Pancreas (tissue), 10 donors: ENCODE measurements at regions not wholly inside any gene's neighbourhood (a gene's known extent, or its start where the extent isn't known, plus 50 kb on each side); places are given as distances from the start of the nearest gene placed in this dataset.

Experiments
- ATAC-seq, 4 donors: fragments of 200-7000 bp; cut with Tn5 transposase; one replicate each; pipeline versions ENCODE4 v1.8.0 to v1.9.1; 2020; ENCODE audit warnings: mild to moderate bottlenecking in 4 of 4, moderate library complexity in 4 of 4
- DNase-seq, 6 donors: peaks; one replicate each; pipeline ENCODE4 v3.0.0-alpha.2; 2020
- FAIRE-seq: peaks from 2 replicates; lab custom pipeline; 2012; peaks lifted over from hg19 to GRCh38; lab: Jason Lieb, UNC
- H3K27ac ChIP-seq, 4 donors: fragments of 200-600 bp; sonication (generic); 1 replicate in 3 of 4; 2 replicates in 1 of 4; pipeline versions ENCODE4 v1.5.0 to v1.8.0; 2020
- H3K27me3 ChIP-seq, 4 donors: fragments of 200-600 bp; one replicate each; pipeline ENCODE4 v1.8.0; 2021
- H3K36me3 ChIP-seq, 3 donors: fragments of 200-600 bp; sonication (generic) in 1 of 3; one replicate each; pipeline versions ENCODE4 v1.5.0 to v1.8.0; 2020 to 2021
- H3K4me1 ChIP-seq, 3 donors: fragments of 200-600 bp; one replicate each; pipeline ENCODE4 v1.8.0; 2021
- H3K4me3 ChIP-seq, 4 donors: fragments of 200-600 bp; sonication (generic) in 2 of 4; one replicate each; pipeline versions ENCODE4 v1.5.0 to v1.8.0; 2020 to 2021
- H3K9me3 ChIP-seq, 4 donors: fragments of 200-600 bp; one replicate each; pipeline ENCODE4 v1.8.0; 2021
- WGBS, 2 donors: extraction: QIAGEN DNeasy Blood & Tissue Kit; methylation state at CpG; one replicate each; pipeline ENCODE4 v1.1.7; 2013; 5-methylcytosine and 5-hydroxymethylcytosine counted together
- intact Hi-C, 3 donors: fragments of 100-400 bp; cut with DNase I; formaldehyde crosslinking; loops; one replicate each; pipeline versions ENCODE4 v1.11.1 to v1.14.2; 2022
- TF ChIP-seq, protein P1 (sequence below), 4 donors: fragments of 200-600 bp; sonication (generic) in 3 of 4; IDR thresholded peaks; one replicate each; pipeline versions ENCODE4 v1.5.0 to v1.8.0; 2021; ENCODE audit warnings: antibody characterized with exemption in 4 of 4
- donor health status: healthy with polysubstance abuse.
- donor health status: DM: no; HTN: no; CAD: no; lungs with moderate emphysema.
- donor health status: DM: no; HTN: no; CAD: no.
- donor health status: control.
- donor health status: control.
- donor health status: Bipolar disorder and iron deficiency.
- donor health status: DM: yes; HTN: yes; CAD: no.
- donor health status: DM: no; HTN: no; CAD: no.
- donor health status: DM: no; HTN: no; CAD: no.
- donor health status: DM: yes; HTN: yes; CAD: no.

DNA sequence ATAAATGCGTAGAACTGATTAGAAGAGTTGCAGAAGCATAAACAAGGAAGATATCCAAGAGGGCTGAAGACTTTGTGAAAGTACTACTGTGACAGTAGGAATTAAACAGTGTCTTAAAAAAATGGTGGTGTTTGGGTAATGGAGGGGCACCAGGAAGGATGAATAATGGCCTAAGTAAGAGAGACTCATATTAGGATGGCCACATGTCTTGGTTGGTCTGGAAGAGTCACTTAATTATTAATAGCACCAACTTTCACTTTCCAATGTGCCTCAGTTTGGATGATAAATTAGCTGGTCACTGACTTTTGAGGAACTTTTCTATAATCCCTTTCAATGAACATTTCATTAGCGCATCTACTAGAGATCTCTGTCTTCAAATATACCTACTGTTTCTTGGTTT is 372.2 kb downstream of the NYAP2 start:
- intact Hi-C loops = no loop called here
- ATAC-seq = no peak
- no peaks in the 10 kb centered on the region for H3K36me3 ChIP-seq
- no peak for DNase-seq
- no peaks in the 10 kb centered on the region for H3K9me3 ChIP-seq
- H3K4me1 ChIP-seq = no peaks in the 10 kb centered on the region
- FAIRE-seq = no peak
- no peaks in the 10 kb centered on the region for H3K27me3 ChIP-seq
- WGBS, 2 donors = 88% methylated on average over 2 of the region's 2 CpGs
- no peak overlapping the region for H3K4me3 ChIP-seq
- H3K27ac ChIP-seq = no peak overlapping the region
- TF ChIP-seq, protein P1, sequence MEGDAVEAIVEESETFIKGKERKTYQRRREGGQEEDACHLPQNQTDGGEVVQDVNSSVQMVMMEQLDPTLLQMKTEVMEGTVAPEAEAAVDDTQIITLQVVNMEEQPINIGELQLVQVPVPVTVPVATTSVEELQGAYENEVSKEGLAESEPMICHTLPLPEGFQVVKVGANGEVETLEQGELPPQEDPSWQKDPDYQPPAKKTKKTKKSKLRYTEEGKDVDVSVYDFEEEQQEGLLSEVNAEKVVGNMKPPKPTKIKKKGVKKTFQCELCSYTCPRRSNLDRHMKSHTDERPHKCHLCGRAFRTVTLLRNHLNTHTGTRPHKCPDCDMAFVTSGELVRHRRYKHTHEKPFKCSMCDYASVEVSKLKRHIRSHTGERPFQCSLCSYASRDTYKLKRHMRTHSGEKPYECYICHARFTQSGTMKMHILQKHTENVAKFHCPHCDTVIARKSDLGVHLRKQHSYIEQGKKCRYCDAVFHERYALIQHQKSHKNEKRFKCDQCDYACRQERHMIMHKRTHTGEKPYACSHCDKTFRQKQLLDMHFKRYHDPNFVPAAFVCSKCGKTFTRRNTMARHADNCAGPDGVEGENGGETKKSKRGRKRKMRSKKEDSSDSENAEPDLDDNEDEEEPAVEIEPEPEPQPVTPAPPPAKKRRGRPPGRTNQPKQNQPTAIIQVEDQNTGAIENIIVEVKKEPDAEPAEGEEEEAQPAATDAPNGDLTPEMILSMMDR (IDR thresholded peaks at IDR 0.05) = no peak

DNA sequence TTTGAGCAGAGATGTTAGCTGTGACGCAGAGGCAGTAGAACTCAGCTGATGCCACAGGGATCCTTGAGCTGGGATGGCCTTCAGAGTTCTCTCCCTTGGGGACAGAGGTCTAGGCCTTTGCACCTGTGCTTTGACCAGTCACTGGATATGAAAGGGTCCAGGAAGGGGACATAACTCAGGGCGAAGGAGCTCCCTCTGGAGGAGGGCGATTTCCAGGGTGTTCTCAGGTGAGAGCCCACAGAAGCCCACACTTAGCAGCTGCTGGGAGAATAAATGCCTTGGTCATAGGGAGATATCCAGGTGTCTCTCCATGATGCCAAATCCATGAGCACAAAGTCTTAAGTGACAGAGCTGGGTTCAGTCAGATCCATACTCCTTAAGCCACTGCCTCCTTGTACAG is 369.2 kb downstream of the NYAP2 start:
- Histone ChIP-seq H3K36me3 (no peaks in the 10 kb centered on the region), H3K4me1 (no peaks in the 10 kb centered on the region)
- FAIRE-seq = no peak

DNA sequence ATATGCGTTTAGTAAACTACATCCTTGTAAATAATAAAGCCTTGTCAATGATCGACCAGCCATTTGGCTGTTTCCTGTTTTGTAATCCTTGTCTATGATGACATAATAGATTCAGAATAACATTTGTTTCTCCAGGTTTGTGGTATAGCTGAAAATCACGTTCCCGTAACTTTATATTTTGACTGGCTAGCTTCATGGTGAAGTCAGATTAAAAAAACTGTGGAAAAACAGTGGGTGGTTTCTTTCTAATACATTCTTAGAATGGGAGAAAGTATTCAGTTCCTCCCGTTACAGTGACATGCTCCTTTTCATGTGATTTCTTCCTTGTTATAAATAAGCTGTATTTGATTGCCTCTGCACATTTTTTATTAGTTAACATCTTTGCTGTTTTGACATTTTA is 366.9 kb downstream of the NYAP2 start:
- Histone ChIP-seq H3K27me3 (no peaks in the 10 kb centered on the region), H3K4me1 (no peaks in the 10 kb centered on the region), H3K27ac (no peak overlapping the region), H3K4me3 (no peak overlapping the region), H3K9me3 (no peaks in the 10 kb centered on the region), H3K36me3 (no peaks in the 10 kb centered on the region)
- DNase-seq (no peak), FAIRE-seq (no peak), ATAC-seq (no peak)
- 51% methylated on average over 5 of the region's 5 CpGs for WGBS, 2 donors
- intact Hi-C loops = no loop called here
- TF ChIP-seq, protein P1 (IDR thresholded peaks at IDR 0.05) = no peak

More for the DNA sequence above, 369.2 kb downstream of the NYAP2 start:
- H3K27me3 ChIP-seq = no peaks in the 10 kb centered on the region
- H3K9me3 ChIP-seq = no peaks in the 10 kb centered on the region
- H3K4me3 ChIP-seq = no peak overlapping the region
- ATAC-seq (no peak), DNase-seq (no peak)
- TF ChIP-seq, protein P1 (IDR thresholded peaks at IDR 0.05) = no peak
- 81 to 83% methylated on average over 3 of the region's 3 CpGs for WGBS, 2 donors
- intact Hi-C loops = no loop called here
- H3K27ac ChIP-seq = no peak overlapping the region

DNA sequence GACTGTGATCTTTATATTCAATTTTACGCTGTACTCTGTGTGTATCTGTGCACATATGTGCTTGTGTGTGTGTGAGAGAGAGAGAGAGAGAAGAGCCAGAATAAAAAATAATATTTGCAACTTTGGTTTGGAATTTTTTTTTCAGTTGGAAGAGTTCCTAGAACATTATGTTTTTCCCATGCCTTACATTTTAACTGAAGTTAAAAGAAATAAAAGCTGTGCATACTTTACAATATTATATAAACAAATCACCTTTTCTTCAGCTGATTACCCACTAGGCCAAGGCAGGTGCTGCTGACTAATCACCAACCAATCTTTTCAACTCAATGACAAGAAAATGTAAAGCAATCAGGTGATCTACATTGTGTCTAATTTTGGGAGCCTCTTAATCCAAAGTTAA is 366.3 kb downstream of the NYAP2 start:
- Histone ChIP-seq H3K27ac (no peak overlapping the region), H3K27me3 (no peaks in the 10 kb centered on the region), H3K9me3 (no peaks in the 10 kb centered on the region), H3K36me3 (no peaks in the 10 kb centered on the region), H3K4me3 (no peak overlapping the region), H3K4me1 (no peaks in the 10 kb centered on the region)
- TF ChIP-seq, protein P1 (IDR thresholded peaks at IDR 0.05) = no peak
- intact Hi-C loops = no loop called here
- no peak for ATAC-seq
- whole genome bisulfite sequencing, 2 donors = 89 to 97% methylated on average over 1 of the region's 1 CpG
- no peak for DNase-seq
- FAIRE-seq = no peak

DNA sequence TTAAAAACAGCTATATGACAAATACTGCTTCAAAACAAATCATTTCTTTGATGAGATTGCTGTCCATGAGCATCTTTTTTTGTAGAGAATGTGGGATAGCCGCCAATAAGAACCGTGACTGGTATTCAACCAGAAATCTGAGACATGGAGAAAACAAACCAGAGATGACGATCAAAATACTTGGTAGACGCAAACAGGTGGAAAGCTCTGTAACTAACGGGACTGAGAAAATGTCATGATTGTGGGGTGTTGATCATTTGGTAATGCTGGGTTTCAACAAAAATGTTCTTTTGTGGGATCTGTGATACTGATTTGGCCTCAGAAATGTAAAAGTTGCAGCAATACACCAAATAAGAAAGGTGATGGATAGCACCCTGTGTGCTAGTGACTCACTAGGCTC is 364.8 kb downstream of the NYAP2 start:
- WGBS, 2 donors = 87 to 95% methylated on average over 5 of the region's 5 CpGs
- TF ChIP-seq, protein P1 (IDR thresholded peaks at IDR 0.05) = no peak
- H3K27ac ChIP-seq = no peak overlapping the region
- no peak for ATAC-seq
- no peaks in the 10 kb centered on the region for H3K9me3 ChIP-seq
- no peaks in the 10 kb centered on the region for H3K27me3 ChIP-seq
- no peak overlapping the region for H3K4me3 ChIP-seq
- H3K4me1 ChIP-seq = no peaks in the 10 kb centered on the region
- DNase-seq = no peak
- H3K36me3 ChIP-seq = no peaks in the 10 kb centered on the region
- FAIRE-seq = no peak
- intact Hi-C loops = no loop called here
